SU-DHL-6 (cell line): ENCODE measurements at regions not wholly inside any gene's neighbourhood (a gene's known extent, or its start where the extent isn't known, plus 50 kb on each side); places are given as distances from the start of the nearest gene placed in this dataset.

ENCODE experiments used
- H2AFZ ChIP-seq: fragments of 200-600 bp; sonication (generic); 2 replicates; pipeline ENCODE4 v1.6.1; 2014; ENCODE audit warnings: low read depth, mild to moderate bottlenecking, moderate library complexity, mixed read lengths, antibody characterized with exemption, low read length; ENCODE audit not compliant: severe bottlenecking
- H3F3A ChIP-seq: fragments of 200-600 bp; shearing (Covaris generic); 2 replicates; pipeline ENCODE4 v1.6.0; 2016; ENCODE audit warnings: antibody characterized with exemption, mild to moderate bottlenecking; ENCODE audit not compliant: insufficient read depth
- H3K27ac ChIP-seq: fragments of 200-600 bp; sonication (generic); 2 replicates; pipeline ENCODE4 v1.5.1; 2016; ENCODE audit warnings: low read depth, mild to moderate bottlenecking, low read length, moderate library complexity, mixed read lengths
- H3K27me3 ChIP-seq: fragments of 200-600 bp; sonication (generic), shearing (Covaris generic); 2 replicates; pipeline ENCODE4 v1.6.0; 2014; ENCODE audit warnings: mild to moderate bottlenecking, low read length
- H3K36me3 ChIP-seq: fragments of 200-600 bp; sonication (generic); 2 replicates; pipeline ENCODE4 v1.6.1; 2014; ENCODE audit warnings: mild to moderate bottlenecking, low read length, mixed read lengths
- H3K4me2 ChIP-seq: fragments of 300-600, 200-600 bp; shearing (Covaris generic), sonication (generic); 2 replicates; pipeline ENCODE4 v1.6.0; 2014; ENCODE audit warnings: low read length, low read depth, mild to moderate bottlenecking; ENCODE audit not compliant: poor library complexity, severe bottlenecking
- H3K4me3 ChIP-seq: fragments of 200-600 bp; sonication (generic); 2 replicates; pipeline ENCODE4 v1.5.1; 2014; ENCODE audit warnings: antibody characterized with exemption, low read length, mild to moderate bottlenecking, mixed read lengths; ENCODE audit not compliant: insufficient read depth, poor library complexity, severe bottlenecking
- H3K79me2 ChIP-seq: fragments of 200-600 bp; sonication (generic); 2 replicates; pipeline ENCODE4 v1.6.1; 2014; ENCODE audit warnings: mild to moderate bottlenecking, low read length, moderate library complexity; ENCODE audit not compliant: insufficient read depth
- H3K9ac ChIP-seq: fragments of 200-600 bp; sonication (generic); 2 replicates; pipeline ENCODE4 v1.7.0; 2014; ENCODE audit warnings: mild to moderate bottlenecking, low read length
- H3K9me2 ChIP-seq: fragments of 200-600 bp; sonication (generic); replicated peaks from 2 replicates; pipeline ENCODE4 v1.6.1; 2014; ENCODE audit warnings: low read length; ENCODE audit not compliant: insufficient read depth
- H3K9me3 ChIP-seq: fragments of 200-600 bp; sonication (generic); 2 replicates; pipeline ENCODE4 v1.6.1; 2014; ENCODE audit warnings: low read length, mixed read lengths; ENCODE audit not compliant: insufficient read depth
- H4K20me1 ChIP-seq: fragments of 200-600 bp; sonication (generic); 2 replicates; pipeline ENCODE4 v1.6.1; 2014; ENCODE audit warnings: low read depth, mild to moderate bottlenecking, antibody characterized with exemption, low read length, moderate library complexity, mixed read lengths
- CTCF ChIP-seq: fragments of 200-600 bp; sonication (generic); IDR thresholded peaks from one replicate; pipeline ENCODE4 v1.5.1; 2017; ENCODE audit warnings: antibody characterized with exemption, mild to moderate bottlenecking, low read length, moderate library complexity; ENCODE audit not compliant: insufficient read depth, poor library complexity, severe bottlenecking
- EZH2phosphoT487 ChIP-seq: fragments of 200-600 bp; sonication (generic), shearing (Covaris generic); conservative IDR thresholded peaks from 2 replicates; pipeline ENCODE4 v1.6.1; 2018; ENCODE audit warnings: mild to moderate bottlenecking, antibody characterized with exemption, low read length, moderate library complexity, mixed read lengths

- Histone ChIP-seq H3K36me3 (no peaks in the 10 kb centered on the region), H3K4me2 (no peak overlapping the region), H3K9me2 (no peaks in the 10 kb centered on the region), H3F3A (no peaks in the 10 kb centered on the region), H3K79me2 (no peaks in the 10 kb centered on the region), H3K27ac (no peak overlapping the region), H3K9me3 (no peaks in the 10 kb centered on the region), H4K20me1 (no peaks in the 10 kb centered on the region), H3K27me3 (no peaks in the 10 kb centered on the region), H2AFZ (no peak overlapping the region), H3K9ac (no peak overlapping the region), H3K4me3 (no peak overlapping the region)
- no peak for TF ChIP-seq CTCF
- TF ChIP-seq EZH2phosphoT487, result no peak
Measured at GRCh38 chr15:77778802-77779201, 146.1 kb upstream of the LINGO1 start.

GRCh38 chr15:77775837-77776236 is 143.1 kb upstream of the LINGO1 start:
- Histone ChIP-seq H3K27ac (no peak overlapping the region), H4K20me1 (no peaks in the 10 kb centered on the region), H3F3A (no peaks in the 10 kb centered on the region), H3K4me2 (no peak overlapping the region), H3K4me3 (no peak overlapping the region), H3K9ac (no peak overlapping the region), H3K79me2 (no peaks in the 10 kb centered on the region), H3K27me3 (no peaks in the 10 kb centered on the region), H3K9me3 (no peaks in the 10 kb centered on the region), H3K9me2 (no peaks in the 10 kb centered on the region), H3K36me3 (no peaks in the 10 kb centered on the region), H2AFZ (no peak overlapping the region)
- TF ChIP-seq CTCF (no peak), EZH2phosphoT487 (no peak)

GRCh38 chr15:77775373-77775772 is 142.7 kb upstream of the LINGO1 start:
- H3K79me2 ChIP-seq, result no peaks in the 10 kb centered on the region
- H3K9me2 ChIP-seq, result no peaks in the 10 kb centered on the region
- no peaks in the 10 kb centered on the region for H3K27me3 ChIP-seq
- no peak overlapping the region for H3K9ac ChIP-seq
- no peak overlapping the region for H2AFZ ChIP-seq
- H3K36me3 ChIP-seq, result no peaks in the 10 kb centered on the region
- no peak overlapping the region for H3K4me3 ChIP-seq
- no peak for TF ChIP-seq CTCF
- no peak overlapping the region for H3K27ac ChIP-seq
- H4K20me1 ChIP-seq, result no peaks in the 10 kb centered on the region
- no peak overlapping the region for H3K4me2 ChIP-seq
- no peaks in the 10 kb centered on the region for H3K9me3 ChIP-seq
- H3F3A ChIP-seq, result no peaks in the 10 kb centered on the region

- Histone ChIP-seq H3K27me3 (no peaks in the 10 kb centered on the region), H4K20me1 (no peaks in the 10 kb centered on the region), H3K36me3 (no peaks in the 10 kb centered on the region), H2AFZ (no peak overlapping the region), H3K9me2 (no peaks in the 10 kb centered on the region), H3K79me2 (no peaks in the 10 kb centered on the region), H3K4me3 (no peak overlapping the region), H3K27ac (no peak overlapping the region), H3K4me2 (no peak overlapping the region), H3K9me3 (no peaks in the 10 kb centered on the region), H3F3A (no peaks in the 10 kb centered on the region), H3K9ac (no peak overlapping the region)
- no peak for TF ChIP-seq EZH2phosphoT487
- no peak for TF ChIP-seq CTCF
Measured at GRCh38 chr15:77774350-77774749, 141.6 kb upstream of the LINGO1 start.
